ENCODE measurements at regions not wholly inside any gene's neighbourhood (a gene's known extent, or its start where the extent isn't known, plus 50 kb on each side); places are given as distances from the start of the nearest gene placed in this dataset.
A peak's percentile ranks its signal among the peaks of the same experiment; 100 is the strongest.

- DNase-seq (ENCODE audit: low spot score): no peak
Measured at GRCh38 chr7:15856311-15856710, 169.8 kb upstream of the MEOX2 start.

GRCh38 chr7:15855525-15856109 is 169.1 kb upstream of the MEOX2 start:
- DNase-seq (ENCODE audit: low spot score): no peak

GRCh38 chr7:15854841-15855524 is 168.5 kb upstream of the MEOX2 start:
- DNase-seq (ENCODE audit: low spot score): no peak

- DNase-seq (ENCODE audit: low spot score): no peak
Measured at GRCh38 chr7:15853832-15854470, 167.5 kb upstream of the MEOX2 start.

- peak; percentile 63 for DNase-seq (ENCODE audit: low spot score)
Measured at GRCh38 chr7:15851201-15851600, 164.7 kb upstream of the MEOX2 start.

GRCh38 chr7:15848901-15849300 is 162.4 kb upstream of the MEOX2 start:
- DNase-seq (ENCODE audit: low spot score): no peak

GRCh38 chr7:15848362-15848761 is 161.9 kb upstream of the MEOX2 start:
- DNase-seq (ENCODE audit: low spot score): no peak

- no peak for DNase-seq (ENCODE audit: low spot score)
Measured at GRCh38 chr7:15845868-15846267, 159.4 kb upstream of the MEOX2 start.

GRCh38 chr7:15845461-15845860 is 159.0 kb upstream of the MEOX2 start:
- no peak for DNase-seq (ENCODE audit: low spot score)

GRCh38 chr7:15839416-15840100 is 153.1 kb upstream of the MEOX2 start:
- no peak for DNase-seq (ENCODE audit: low spot score)

- DNase-seq (ENCODE audit: low spot score): no peak
Measured at GRCh38 chr7:15838265-15838664, 151.8 kb upstream of the MEOX2 start.

- DNase-seq (ENCODE audit: low spot score): no peak
Measured at GRCh38 chr7:15837306-15837950, 150.9 kb upstream of the MEOX2 start.

- DNase-seq (ENCODE audit: low spot score): no peak
Measured at GRCh38 chr7:15836651-15837050, 150.2 kb upstream of the MEOX2 start.

- no peak for DNase-seq (ENCODE audit: low spot score)
Measured at GRCh38 chr7:15836041-15836440, 149.6 kb upstream of the MEOX2 start.

GRCh38 chr7:15834446-15834845 is 148.0 kb upstream of the MEOX2 start:
- no peak for DNase-seq (ENCODE audit: low spot score)

- no peak for DNase-seq (ENCODE audit: low spot score)
Measured at GRCh38 chr7:15832996-15833395, 146.5 kb upstream of the MEOX2 start.

GRCh38 chr7:15831606-15832005 is 145.1 kb upstream of the MEOX2 start:
- DNase-seq (ENCODE audit: low spot score): no peak

GRCh38 chr7:15829691-15830090 is 143.2 kb upstream of the MEOX2 start:
- no peak for DNase-seq (ENCODE audit: low spot score)

GRCh38 chr7:15828881-15829280 is 142.4 kb upstream of the MEOX2 start:
- DNase-seq (ENCODE audit: low spot score): no peak

GRCh38 chr7:15821484-15822427 is 135.3 kb upstream of the MEOX2 start:
- no peak for DNase-seq (ENCODE audit: low spot score)

GRCh38 chr7:15820319-15820718 is 133.8 kb upstream of the MEOX2 start:
- no peak for DNase-seq (ENCODE audit: low spot score)

Measured in RKO (cell line).